NCI-H2196 treated with DMSO at 0.1 percent for 48 hours (cell line): ENCODE measurements at regions not wholly inside any gene's neighbourhood (a gene's known extent, or its start where the extent isn't known, plus 50 kb on each side); places are given as distances from the start of the nearest gene placed in this dataset.

Experiments
- DNase-seq: peaks from one replicate; lab custom pipeline; 2025; ENCODE audit not compliant: unreplicated experiment; lab: John Stamatoyannopoulos, UW

DNA sequence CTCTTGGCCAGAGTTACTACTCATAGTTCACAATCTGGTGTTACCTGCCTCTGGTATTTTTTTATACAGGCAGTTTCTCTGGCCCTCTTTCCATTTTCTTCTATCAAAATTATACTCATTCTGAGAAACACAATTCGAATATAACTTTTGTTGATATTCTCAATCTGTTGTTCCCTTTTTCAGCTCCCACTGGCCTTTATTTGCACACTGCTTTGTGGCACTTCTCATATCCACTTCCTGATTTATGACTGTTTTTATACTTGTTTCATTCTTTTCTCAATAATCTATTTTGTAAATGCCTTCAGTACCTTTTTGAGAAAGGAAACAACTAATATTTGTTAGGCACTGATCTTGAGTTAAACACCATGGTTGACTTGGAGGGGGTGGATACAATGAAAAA lies 93.8 kb upstream of the HDAC9 start:
- DNase-seq: no peak

DNA sequence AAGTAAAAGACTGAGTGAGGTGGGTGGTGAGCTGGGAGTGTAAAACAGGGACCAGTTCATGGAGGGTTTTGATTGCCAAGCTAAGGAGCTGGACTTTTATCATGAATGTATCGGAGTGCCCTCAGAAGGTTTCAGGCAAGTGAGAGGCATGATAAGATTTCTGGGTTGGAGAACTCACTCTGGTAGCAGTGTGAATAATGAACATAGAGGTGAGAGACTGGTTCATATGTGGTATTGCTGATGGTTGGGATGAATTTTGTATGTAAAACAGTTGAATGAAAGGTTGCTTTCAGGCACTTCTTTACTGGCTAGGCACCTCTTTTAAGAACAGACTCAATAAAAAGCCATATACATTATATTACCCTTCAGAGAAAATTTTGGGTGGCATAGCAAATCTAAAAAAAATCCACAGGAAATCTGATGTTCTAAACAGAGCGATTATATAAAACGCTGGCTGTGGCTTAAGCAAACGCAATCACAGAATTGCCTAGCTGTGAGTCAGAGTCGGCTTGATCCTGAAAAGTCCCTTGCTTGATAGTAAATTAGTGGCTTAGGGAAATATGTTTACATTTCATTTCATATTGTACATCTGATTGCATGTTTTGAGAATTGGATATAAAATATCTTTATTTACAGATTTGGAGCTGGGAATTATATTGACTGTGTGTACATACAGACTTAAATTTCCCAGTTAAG lies 92.9 kb upstream of the HDAC9 start:
- no peak for DNase-seq

- no peak for DNase-seq
Observed at GRCh38 chr7:18405726-18406125, 89.8 kb upstream of the HDAC9 start.

DNA sequence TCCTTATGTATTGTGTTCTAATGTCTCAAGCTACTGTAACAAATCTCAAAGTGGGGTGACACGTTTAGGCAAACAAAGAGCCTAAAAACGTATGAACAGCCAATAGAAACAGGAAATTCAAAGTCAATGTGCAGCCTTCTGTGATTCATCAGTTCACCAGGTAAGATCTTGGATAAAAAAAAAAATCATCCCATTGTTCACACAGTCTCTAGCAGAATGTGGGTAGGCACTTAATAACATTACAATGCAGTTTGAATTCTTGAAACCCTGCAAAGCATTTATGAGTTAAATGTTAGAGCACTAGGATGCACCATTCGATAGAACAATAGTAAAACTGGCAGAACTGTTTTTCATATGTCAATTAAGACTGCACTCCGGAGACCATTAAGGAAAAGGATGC lies 88.2 kb upstream of the HDAC9 start:
- no peak for DNase-seq

DNA sequence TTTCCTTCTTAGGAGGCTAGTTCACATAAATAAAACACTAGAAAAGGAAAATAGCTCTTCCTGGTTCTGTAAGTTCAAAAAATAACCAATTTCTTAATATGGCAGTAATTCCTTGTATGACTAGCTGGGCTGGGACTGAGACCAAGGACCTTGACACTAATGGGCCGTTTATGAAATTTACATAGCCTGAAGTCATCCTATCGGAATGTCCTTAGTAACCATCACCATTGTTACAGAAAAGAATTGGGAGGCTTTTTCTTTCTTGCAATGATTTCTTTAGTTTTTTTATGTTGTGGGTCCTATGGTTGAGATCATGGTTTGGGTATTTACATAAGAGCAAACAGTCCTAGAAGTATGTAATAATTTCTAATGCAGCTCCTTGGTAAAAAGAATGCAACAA lies 87.1 kb upstream of the HDAC9 start:
- DNase-seq: no peak

DNA sequence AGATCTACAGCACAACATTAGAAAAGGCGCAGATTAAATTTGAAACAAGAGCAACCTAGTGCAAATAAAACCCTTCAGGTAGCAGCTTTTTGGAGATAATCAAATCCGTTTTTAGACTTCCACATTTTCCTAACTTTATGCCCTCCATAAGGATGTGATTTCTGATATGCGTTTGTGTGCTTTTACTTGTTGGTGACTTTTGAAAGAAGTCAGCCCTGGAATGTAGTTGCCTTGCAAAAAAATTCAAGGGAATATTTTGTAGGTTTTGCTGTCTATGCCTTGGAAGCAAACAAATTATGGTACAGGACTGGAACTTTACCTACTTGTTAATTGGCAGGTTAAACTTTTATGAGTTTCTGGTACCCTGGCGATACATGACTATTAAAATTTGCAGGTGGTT lies 86.7 kb upstream of the HDAC9 start:
- DNase-seq: no peak

- no peak for DNase-seq
Observed at GRCh38 chr7:18413447-18413846, 82.1 kb upstream of the HDAC9 start.

DNA sequence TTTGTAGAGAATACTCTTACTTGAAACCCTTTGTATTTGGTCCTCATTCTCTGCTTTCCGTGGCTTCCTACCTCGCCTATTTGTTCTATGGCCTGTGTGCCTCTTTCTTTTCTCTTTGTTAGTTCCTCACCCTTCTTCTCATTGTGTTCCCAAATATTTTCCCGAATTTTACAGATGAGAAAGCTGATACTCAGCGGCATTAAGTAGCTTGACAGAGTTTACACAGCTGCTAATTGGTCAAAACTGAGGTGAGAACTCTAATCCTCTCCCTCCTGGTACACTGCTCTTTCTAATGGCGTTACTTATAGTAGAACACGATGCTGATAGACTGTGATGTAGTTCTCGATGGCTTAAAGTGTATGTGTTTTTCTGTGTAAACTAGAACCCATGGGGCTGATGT lies 80.7 kb upstream of the HDAC9 start:
- DNase-seq: no peak

DNA sequence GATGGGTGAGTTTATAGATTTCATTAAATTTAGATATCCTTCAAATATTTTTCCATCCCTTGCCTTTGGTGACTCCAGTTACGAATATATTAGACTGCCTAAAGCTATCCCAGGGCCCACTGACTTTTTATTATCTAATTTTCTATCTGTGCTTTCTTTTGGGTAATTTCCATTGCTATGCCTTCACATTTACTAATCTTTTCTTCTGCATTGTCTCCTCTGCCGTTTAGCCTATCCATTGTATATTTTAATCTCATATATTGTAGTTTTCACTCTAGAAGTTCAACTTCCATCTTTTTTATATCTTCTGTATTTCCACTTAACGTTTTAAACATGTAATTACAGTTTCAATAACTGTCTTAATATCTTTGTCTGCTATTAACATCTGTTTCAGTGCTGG lies 78.6 kb upstream of the HDAC9 start:
- DNase-seq: no peak

- no peak for DNase-seq
Observed at GRCh38 chr7:18419456-18419855, 76.1 kb upstream of the HDAC9 start.

DNA sequence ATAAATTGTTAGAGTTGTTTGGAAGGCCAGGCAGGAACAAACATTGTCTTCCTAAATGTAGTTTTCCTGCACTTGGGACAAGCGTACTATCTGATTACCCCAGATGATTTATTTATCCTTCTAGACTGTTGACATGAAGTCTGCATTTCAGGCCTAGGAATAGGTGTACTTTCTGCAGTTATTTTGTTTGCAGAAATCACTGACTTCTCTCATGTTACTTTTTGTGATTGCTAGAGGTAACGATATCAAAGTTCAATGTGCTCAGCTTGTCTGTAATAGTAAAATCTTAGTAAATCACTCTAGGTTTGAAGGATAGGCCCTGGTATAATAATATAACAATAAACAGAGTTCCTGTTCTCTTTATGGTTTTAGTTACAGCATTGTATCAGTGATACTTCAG lies 75.4 kb upstream of the HDAC9 start:
- DNase-seq: no peak

- DNase-seq: no peak
Observed at GRCh38 chr7:18420748-18421147, 74.8 kb upstream of the HDAC9 start.

GRCh38 chr7:18421297-18422002 lies 74.1 kb upstream of the HDAC9 start:
- no peak for DNase-seq

- no peak for DNase-seq
Observed at GRCh38 chr7:18425227-18425626, 70.3 kb upstream of the HDAC9 start.

GRCh38 chr7:18425838-18426445 lies 69.6 kb upstream of the HDAC9 start:
- DNase-seq: no peak

DNA sequence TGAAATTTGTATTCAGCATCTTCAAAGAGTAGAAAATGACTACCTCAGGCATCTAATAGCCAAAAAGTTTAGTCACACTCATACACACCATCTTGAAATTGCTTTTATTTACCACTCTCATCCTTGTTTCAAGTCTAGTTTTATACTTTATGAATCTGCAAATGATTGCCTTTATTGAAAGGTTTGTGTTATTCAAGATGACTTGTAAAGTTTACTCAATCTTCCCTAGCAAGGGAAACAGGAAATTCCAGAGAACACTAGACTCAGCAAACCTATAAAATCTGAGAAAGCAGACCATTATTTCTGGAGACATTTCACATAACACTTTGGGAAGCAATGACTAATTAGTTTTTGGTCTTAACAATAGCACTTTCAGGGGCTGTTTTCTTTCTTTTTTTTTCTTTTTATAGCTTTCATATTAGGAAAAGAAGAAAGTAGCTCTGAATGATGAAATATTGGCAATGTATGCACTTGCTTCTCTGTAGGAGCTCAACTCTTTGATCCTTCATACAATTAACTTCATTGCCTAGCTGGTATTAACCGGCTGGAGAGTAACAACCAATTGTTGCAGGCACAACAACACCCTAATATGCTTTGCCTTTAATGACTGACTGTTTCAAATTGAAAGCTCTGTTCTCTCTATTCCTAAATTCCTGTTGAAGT lies 68.9 kb upstream of the HDAC9 start:
- no peak for DNase-seq

- DNase-seq: no peak
Observed at GRCh38 chr7:18429547-18429946, 66.0 kb upstream of the HDAC9 start.

- no peak for DNase-seq
Observed at GRCh38 chr7:18430810-18431209, 64.7 kb upstream of the HDAC9 start.

- no peak for DNase-seq
Observed at GRCh38 chr7:18434171-18434570, 61.4 kb upstream of the HDAC9 start.

DNA sequence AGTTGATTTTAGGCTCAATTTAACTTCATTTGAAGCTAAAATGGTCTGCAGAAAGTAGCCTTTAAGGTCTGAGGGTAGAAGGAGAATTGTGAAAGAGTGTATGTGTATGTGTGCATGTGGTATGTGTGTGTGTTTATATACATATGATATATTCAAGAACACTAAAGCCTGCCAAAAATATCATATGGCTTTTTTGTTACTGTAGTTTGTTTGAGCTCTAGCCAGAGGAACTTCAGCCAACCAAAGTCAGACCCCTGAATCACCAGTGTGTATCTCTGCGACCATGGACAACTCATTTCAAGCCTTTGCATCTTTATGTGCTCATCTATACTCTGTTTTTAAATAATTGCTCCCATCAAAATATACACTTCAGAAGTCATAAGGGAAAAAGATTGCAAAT lies 58.4 kb upstream of the HDAC9 start:
- DNase-seq: no peak

GRCh38 chr7:18440934-18441333 lies 54.6 kb upstream of the HDAC9 start:
- DNase-seq: no peak

DNA sequence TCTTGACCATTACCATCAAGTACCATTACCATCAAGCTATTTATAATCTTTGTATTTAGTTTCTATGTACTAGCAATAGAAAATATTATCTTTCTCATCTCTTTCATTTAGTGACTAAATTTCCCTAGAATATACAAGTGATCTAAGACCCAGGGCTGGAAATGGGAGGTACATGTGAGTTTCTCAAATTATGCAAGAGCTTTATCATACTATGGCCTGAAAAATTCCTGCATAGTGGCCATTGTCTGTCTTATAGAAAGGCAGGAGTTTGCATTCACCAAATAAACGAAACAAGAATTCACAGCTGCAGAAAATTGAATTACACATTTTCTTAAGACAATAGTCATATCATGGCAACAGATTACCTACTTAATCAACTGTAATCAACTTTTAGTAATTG lies 50.7 kb upstream of the HDAC9 start:
- no peak for DNase-seq
